ENCODE measurements at regions not wholly inside any gene's neighbourhood (a gene's known extent, or its start where the extent isn't known, plus 50 kb on each side); places are given as distances from the start of the nearest gene placed in this dataset.

DNA sequence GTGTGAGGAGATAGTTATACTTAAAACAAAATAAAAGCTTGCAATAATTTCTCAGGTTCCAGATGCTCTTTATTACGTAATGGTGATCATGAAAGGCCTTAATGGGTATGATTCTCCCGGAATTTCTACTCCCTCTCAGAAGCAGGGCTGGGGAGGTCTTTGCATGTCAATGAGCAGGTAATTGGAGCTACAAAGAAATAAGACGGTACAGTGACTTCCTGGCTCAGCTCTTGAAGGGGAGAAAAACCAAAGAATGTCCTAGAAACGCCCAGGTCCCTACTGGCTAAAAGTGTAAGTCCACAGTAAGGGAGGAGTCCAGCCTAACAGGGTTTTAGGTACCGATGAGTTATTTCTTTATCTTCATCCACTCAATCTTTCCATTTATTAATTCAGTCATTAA is 390.9 kb downstream of the TMEM114 start (continued):
- TF ChIP-seq, protein P1, sequence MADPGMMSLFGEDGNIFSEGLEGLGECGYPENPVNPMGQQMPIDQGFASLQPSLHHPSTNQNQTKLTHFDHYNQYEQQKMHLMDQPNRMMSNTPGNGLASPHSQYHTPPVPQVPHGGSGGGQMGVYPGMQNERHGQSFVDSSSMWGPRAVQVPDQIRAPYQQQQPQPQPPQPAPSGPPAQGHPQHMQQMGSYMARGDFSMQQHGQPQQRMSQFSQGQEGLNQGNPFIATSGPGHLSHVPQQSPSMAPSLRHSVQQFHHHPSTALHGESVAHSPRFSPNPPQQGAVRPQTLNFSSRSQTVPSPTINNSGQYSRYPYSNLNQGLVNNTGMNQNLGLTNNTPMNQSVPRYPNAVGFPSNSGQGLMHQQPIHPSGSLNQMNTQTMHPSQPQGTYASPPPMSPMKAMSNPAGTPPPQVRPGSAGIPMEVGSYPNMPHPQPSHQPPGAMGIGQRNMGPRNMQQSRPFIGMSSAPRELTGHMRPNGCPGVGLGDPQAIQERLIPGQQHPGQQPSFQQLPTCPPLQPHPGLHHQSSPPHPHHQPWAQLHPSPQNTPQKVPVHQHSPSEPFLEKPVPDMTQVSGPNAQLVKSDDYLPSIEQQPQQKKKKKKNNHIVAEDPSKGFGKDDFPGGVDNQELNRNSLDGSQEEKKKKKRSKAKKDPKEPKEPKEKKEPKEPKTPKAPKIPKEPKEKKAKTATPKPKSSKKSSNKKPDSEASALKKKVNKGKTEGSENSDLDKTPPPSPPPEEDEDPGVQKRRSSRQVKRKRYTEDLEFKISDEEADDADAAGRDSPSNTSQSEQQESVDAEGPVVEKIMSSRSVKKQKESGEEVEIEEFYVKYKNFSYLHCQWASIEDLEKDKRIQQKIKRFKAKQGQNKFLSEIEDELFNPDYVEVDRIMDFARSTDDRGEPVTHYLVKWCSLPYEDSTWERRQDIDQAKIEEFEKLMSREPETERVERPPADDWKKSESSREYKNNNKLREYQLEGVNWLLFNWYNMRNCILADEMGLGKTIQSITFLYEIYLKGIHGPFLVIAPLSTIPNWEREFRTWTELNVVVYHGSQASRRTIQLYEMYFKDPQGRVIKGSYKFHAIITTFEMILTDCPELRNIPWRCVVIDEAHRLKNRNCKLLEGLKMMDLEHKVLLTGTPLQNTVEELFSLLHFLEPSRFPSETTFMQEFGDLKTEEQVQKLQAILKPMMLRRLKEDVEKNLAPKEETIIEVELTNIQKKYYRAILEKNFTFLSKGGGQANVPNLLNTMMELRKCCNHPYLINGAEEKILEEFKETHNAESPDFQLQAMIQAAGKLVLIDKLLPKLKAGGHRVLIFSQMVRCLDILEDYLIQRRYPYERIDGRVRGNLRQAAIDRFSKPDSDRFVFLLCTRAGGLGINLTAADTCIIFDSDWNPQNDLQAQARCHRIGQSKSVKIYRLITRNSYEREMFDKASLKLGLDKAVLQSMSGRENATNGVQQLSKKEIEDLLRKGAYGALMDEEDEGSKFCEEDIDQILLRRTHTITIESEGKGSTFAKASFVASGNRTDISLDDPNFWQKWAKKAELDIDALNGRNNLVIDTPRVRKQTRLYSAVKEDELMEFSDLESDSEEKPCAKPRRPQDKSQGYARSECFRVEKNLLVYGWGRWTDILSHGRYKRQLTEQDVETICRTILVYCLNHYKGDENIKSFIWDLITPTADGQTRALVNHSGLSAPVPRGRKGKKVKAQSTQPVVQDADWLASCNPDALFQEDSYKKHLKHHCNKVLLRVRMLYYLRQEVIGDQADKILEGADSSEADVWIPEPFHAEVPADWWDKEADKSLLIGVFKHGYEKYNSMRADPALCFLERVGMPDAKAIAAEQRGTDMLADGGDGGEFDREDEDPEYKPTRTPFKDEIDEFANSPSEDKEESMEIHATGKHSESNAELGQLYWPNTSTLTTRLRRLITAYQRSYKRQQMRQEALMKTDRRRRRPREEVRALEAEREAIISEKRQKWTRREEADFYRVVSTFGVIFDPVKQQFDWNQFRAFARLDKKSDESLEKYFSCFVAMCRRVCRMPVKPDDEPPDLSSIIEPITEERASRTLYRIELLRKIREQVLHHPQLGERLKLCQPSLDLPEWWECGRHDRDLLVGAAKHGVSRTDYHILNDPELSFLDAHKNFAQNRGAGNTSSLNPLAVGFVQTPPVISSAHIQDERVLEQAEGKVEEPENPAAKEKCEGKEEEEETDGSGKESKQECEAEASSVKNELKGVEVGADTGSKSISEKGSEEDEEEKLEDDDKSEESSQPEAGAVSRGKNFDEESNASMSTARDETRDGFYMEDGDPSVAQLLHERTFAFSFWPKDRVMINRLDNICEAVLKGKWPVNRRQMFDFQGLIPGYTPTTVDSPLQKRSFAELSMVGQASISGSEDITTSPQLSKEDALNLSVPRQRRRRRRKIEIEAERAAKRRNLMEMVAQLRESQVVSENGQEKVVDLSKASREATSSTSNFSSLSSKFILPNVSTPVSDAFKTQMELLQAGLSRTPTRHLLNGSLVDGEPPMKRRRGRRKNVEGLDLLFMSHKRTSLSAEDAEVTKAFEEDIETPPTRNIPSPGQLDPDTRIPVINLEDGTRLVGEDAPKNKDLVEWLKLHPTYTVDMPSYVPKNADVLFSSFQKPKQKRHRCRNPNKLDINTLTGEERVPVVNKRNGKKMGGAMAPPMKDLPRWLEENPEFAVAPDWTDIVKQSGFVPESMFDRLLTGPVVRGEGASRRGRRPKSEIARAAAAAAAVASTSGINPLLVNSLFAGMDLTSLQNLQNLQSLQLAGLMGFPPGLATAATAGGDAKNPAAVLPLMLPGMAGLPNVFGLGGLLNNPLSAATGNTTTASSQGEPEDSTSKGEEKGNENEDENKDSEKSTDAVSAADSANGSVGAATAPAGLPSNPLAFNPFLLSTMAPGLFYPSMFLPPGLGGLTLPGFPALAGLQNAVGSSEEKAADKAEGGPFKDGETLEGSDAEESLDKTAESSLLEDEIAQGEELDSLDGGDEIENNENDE (IDR thresholded peaks at IDR 0.05; ENCODE audit: insufficient replicate concordance, low read length) = no peak
